ENCODE measurements at regions not wholly inside any gene's neighbourhood (a gene's known extent, or its start where the extent isn't known, plus 50 kb on each side); places are given as distances from the start of the nearest gene placed in this dataset.

DNA sequence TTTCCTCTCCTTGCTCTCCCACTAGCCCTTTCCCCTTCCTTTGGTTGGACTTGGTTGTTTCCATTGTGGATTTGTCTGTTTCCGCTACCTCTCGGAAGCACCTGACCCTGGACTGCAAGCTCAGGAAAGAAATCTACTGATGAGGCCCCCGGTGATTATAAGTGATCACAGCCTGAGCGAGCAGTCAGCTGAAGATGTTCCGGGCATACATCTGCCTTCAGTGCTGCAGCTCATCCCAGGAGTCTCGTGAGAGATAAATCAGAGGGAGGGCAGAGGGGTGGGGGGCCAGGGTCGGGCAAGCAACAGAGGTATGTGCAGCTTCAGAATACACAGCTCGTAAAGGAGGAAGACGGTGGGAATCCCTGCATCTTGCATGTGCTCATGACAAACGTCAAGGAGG is 102.1 kb downstream of the MRPL46 start:
- TF ChIP-seq POLR2AphosphoS5 (IDR thresholded peaks at IDR 0.05; ENCODE audit: low read depth, low read length) (no peak), POLR2A (IDR thresholded peaks at IDR 0.05; ENCODE audit: low read depth, low read length) (no peak), TAF1 (IDR thresholded peaks at IDR 0.05; ENCODE audit: borderline replicate concordance, low read depth, low read length) (no peak)
